ENCODE measurements at regions not wholly inside any gene's neighbourhood (a gene's known extent, or its start where the extent isn't known, plus 50 kb on each side); places are given as distances from the start of the nearest gene placed in this dataset.

- ChIA-PET POLR2A (no interaction called here), CTCF (no interaction called here)
- TF ChIP-seq CTCF (IDR thresholded peaks at IDR 0.05; ENCODE audit: insufficient read depth, low read length, missing control alignments), result no peak
- no peak overlapping the region for H3K4me3 ChIP-seq (ENCODE audit: low read depth, low read length)
- no peak for DNase-seq (ENCODE audit: low read depth, low spot score)
These were observed 191.7 kb upstream of the GSC start for GRCh38 chr14:94961386-94962165.

- no peak overlapping the region for H3K4me3 ChIP-seq (ENCODE audit: low read depth, low read length)
- POLR2A ChIA-PET, result no interaction called here
- DNase-seq (ENCODE audit: low read depth, low spot score), result no peak
- TF ChIP-seq CTCF (IDR thresholded peaks at IDR 0.05; ENCODE audit: insufficient read depth, low read length, missing control alignments), result no peak
- CTCF ChIA-PET, result no interaction called here
These were observed 190.5 kb upstream of the GSC start for GRCh38 chr14:94960285-94961001.

GRCh38 chr14:94953541-94954260, 183.8 kb upstream of the GSC start:
- POLR2A ChIA-PET, result no interaction called here
- no peak for TF ChIP-seq CTCF (IDR thresholded peaks at IDR 0.05; ENCODE audit: insufficient read depth, low read length, missing control alignments)
- no peak overlapping the region for H3K4me3 ChIP-seq (ENCODE audit: low read depth, low read length)
- CTCF ChIA-PET, result no interaction called here
- DNase-seq (ENCODE audit: low read depth, low spot score), result no peak

- no peak overlapping the region for H3K4me3 ChIP-seq (ENCODE audit: low read depth, low read length)
- POLR2A ChIA-PET, result no interaction called here
- DNase-seq (ENCODE audit: low read depth, low spot score), result no peak
- no peak for TF ChIP-seq CTCF (IDR thresholded peaks at IDR 0.05; ENCODE audit: insufficient read depth, low read length, missing control alignments)
- CTCF ChIA-PET, result no interaction called here
These were observed 182.2 kb upstream of the GSC start for GRCh38 chr14:94952097-94952496.

- CTCF ChIA-PET, result no interaction called here
- POLR2A ChIA-PET, result no interaction called here
- no peak overlapping the region for H3K4me3 ChIP-seq (ENCODE audit: low read depth, low read length)
- no peak for TF ChIP-seq CTCF (IDR thresholded peaks at IDR 0.05; ENCODE audit: insufficient read depth, low read length, missing control alignments)
- DNase-seq (ENCODE audit: low read depth, low spot score), result no peak
These were observed 176.3 kb upstream of the GSC start for GRCh38 chr14:94946244-94946643.

GRCh38 chr14:94945615-94946014, 175.7 kb upstream of the GSC start:
- H3K4me3 ChIP-seq (ENCODE audit: low read depth, low read length), result no peak overlapping the region
- no peak for DNase-seq (ENCODE audit: low read depth, low spot score)
- POLR2A ChIA-PET, result no interaction called here
- CTCF ChIA-PET, result no interaction called here
- TF ChIP-seq CTCF (IDR thresholded peaks at IDR 0.05; ENCODE audit: insufficient read depth, low read length, missing control alignments), result no peak
